Stimulated activated CD4-positive, alpha-beta T cell treated with anti-CD3 and anti-CD28 coated beads, TNF-alpha, amount 100 ng/mL, for 4 hours (primary cell): ENCODE measurements at regions not wholly inside any gene's neighbourhood (a gene's known extent, or its start where the extent isn't known, plus 50 kb on each side); places are given as distances from the start of the nearest gene placed in this dataset.
"Not testable (repeated sequence)": the region's sequence is repeated elsewhere in the genome, so short reads cannot be mapped to it uniquely, and the experiment has no call there.

Source experiments
- DNase-seq, 3 experiments: peaks; one replicate each; pipeline ENCODE4 v3.0.0-alpha.2; 2020; ENCODE audit warnings: low read depth in 3 of 3

DNA sequence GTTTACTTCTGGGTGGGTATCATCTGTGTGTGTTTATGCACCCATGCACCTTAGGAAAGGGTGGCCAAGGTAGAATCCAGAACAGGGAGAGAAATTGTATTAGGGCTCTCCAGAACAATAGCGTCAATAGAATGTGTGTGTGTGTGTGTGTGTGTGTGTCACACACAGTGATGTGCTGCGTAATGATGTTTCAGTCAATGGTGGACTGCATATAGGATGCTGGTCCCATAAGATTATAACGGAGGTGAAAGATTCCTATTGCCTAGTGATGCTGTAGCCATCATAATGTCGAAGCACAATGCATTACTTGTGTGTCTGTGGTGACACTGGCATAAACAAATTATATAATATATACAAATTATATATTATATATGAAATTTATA is 69.3 kb upstream of the PRR23C start:
- no peak for DNase-seq

DNA sequence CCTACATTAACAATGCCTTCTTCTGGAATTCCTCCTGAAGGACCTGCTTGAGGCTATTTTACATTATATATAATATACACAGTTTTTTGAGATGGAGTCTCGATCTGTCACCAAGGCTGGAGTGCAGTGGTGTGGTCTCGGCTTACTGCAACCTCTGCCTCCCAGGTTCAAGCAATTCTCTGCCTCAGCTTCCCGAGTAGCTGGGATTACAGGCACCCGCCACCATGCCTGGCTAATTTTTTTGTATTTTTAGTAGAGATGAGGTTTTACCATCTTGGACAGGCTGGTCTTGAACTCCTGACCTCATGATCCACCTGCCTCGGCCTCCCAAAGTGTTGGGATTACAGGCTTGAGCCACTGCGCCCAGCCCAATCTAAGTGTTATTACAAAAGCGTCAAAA is 71.9 kb upstream of the PRR23C start:
- not testable (repeated sequence) for DNase-seq

DNA sequence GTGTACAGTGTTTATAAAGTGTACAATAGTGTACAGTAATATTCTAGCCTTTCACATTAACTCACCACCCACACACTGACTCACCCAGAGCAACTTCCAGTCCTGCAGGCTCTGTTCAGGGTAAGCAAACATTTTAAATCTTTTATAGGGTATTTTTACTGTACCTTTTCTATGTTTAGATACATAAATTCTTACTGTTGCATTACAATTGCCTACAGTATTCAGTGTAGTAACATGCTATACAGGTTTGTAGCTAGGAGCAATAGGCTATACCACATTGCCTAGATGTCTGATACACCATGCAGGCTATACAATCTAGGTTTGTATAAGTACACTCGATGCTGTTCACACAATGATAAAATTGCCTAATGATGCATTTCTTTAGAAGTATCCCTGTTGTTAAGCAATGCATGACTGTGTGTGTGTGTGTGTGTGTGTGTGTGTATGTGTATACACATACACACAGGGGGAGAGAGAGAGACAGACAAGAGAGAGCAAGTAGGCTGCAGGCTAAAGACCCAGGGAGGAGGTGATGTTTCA is 72.5 kb upstream of the PRR23C start:
- no peak for DNase-seq

DNA sequence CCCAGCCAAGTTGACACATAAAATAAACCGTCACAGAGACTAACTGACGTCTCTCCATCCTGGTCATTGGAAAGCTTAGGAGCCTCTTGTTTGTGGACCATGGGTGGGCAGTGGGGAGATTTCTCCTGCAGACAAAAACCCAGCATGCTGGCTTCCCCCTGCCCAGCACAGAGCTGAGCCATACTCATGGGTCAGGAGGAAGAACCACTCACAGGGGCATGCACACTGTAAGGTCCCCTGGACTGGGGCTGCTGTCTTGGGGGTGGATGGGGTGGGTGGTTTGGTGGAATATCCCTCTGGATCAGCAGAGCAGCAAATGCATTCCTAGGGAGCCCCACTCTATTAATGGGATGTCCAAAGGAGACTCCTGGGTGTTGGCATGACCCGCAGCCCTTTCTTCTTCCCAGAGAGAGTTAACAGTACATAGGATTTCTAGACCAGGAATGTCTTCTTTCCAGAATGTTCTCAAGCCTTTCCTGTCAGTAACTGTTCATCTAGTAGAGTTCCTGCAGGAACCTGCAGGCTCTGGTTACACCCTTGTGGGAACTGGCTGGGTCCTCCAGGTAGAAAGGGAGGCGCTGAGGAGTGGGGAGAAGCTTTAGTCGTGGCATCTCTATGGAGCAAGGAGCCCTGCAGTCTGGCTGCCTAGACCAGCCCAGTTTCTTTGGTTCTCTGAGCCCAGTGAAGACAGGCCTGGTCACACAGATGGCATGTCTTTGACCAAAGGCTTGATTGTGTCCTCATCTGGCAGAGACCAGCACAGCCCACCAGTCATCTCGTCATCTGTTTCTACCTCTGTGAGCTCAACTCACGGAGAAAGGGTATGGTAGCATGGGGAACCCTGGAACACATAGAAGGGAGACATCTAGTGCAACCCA is 73.4 kb upstream of the PRR23C start:
- DNase-seq: no peak

DNA sequence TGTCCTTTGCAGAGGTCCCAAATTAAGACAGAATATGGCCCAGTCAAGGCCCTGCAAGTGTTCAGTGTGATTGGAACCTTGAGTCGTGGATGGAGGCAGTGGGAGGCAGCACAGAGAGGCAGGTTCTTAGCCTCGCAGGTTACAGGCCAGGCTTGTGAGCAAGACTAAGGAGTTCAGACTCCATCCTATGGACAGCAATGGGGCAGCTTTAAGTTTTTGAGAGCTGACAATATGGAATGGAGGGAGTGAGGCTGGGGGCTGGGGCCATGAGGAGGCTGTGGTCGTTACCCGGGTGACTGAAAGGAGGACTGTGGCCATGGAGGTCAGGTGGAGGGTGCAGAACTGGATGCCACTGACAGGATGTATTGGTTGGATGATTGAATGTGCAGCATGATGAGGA is 74.1 kb upstream of the PRR23C start:
- no peak for DNase-seq

DNA sequence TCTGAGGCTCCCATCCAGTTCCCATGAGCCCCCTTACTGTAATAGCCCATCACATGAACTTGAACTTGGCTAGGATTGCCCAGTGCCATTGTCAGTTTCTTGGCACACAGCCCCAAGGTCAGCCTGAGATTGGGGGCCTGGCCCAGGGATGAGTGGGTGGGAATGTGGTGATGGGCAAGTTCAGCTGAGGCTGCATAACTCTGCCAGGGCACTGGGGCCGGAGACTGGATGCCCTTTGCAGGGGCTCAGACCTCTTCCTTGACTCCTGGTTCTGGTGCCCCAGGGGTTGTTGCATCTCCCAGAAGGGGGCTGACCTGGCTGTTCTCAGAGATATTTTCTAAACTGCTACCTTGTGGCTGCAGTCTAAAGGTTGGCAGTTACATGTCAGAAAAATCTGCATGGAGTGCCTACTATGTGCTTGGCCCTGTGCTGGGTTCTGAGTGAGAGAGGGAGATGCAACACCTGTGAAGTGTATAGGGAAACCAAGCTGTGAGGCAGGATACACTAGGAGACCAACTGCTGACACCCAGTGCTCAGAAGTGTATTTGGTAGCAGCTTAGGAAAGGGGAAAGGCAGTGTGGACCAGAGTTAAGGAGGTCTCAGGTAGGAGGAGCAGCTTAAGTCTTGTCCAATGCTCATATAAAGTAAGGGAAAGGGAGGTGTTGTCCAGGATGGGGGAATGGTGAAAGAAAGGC is 74.8 kb upstream of the PRR23C start:
- DNase-seq: no peak

DNA sequence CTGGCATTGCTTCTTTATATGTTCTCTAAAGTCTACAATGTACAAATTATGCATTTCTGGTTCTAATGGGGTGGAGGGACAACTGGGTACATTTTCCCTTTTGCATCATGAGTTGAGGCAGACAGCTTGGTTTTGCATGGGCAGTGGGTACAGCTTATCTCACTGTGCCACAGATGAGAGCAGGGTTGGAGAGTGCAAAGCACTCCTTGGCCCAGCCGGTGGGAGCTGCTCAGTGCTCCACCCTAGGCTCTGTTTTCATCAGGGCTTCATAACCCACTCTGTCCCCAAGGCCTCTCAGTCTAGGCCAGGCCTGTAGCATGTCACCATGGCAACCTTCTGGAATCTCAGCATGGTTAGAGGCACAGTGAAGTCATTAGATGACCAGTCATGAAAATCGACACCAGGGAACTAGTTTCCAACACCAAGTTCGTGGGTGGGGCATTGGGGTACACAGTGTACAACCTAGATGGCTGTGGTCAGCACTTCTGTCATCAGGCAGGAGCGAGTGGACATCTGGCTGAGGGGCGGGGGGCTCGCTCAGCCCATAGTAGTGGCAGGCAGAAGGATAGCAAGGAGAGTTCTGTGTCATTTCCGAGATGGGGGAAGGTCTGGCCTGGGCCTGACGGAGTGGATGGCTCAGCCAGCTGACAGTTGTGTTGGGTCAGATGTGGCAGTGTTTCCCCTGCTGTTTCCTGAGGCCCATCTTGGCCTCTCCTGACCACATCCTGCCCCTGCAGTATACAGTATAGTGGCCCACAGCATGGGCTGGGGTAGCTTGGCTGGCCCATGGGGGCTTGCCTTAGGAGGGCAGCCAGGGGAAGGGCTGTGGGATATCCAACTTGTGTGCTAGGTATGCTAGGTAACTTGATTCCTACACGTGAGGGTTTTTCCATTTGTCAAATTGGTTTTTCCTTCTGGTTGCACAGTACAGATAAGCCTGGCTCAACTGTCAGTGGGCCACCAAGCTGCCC is 75.7 kb upstream of the PRR23C start:
- DNase-seq: no peak

DNA sequence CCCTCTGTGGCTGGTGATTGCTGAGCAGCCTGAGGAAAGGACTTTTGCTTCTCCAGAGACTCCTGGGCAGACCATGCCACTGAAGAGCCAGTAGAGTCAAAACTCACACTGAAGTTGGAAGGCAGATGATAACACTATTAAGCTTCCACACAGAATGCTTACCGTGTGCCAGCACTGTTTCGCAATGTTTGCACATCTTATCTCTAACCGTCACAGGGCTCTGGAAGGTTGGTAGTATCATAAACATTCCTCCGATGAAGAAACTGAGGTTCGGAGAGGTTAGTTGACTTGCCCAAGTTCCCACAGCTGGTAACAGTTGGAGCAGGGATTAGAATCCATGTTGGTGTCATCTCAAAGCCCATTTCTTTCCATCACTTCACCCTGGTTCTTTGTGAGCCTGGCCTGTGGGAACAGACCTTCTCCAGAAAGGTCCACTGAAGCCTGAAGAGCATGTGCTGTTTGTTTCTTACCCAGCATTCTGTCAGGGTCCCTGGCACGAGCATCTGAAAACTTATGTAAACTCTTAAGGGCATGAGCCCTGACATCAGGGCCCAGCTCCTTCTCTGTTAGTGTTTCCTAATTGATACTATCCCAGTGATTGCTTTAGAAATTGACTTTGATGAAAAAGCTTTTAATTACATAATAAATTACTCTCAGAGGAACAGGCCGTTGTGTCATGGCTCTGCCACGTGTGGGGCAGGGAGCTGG is 77.0 kb upstream of the PRR23C start:
- DNase-seq: no peak

DNA sequence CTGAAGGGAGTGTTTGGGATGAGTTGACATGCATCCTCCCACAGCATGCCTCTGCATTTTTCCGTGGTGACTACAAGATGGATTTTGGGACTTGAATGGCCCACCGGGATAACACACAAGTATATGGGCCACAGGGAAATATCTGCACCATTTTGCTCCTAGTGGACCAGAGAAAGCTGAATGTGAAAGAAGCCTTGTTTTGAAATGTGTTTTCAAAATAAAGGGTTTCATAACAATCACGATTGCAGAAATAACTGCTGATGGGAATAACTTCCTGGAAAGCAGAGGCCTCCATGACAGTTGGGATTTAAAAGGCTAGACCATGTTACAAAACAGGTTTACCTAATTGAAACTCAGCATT is 77.5 kb upstream of the PRR23C start:
- DNase-seq: no peak

DNA sequence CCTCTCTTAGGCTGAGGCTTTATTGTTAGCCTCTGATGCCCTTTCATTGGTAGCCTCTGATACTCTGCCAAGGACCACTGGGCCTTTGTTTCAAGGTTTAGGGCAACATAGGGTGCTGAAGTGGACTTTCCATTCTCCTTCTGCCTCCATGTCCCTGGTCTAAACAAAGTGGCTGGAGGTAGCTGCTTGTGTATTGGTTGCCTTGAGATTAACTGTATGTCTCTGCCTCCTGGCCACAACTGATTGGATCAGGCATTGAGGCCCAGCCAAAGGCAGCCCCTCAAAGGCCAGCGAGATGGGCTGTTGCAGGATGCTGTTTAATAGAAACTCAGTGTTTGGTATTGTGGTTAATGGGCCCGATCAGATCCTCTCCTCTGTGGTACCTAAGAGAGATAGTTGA is 77.9 kb upstream of the PRR23C start:
- no peak for DNase-seq

DNA sequence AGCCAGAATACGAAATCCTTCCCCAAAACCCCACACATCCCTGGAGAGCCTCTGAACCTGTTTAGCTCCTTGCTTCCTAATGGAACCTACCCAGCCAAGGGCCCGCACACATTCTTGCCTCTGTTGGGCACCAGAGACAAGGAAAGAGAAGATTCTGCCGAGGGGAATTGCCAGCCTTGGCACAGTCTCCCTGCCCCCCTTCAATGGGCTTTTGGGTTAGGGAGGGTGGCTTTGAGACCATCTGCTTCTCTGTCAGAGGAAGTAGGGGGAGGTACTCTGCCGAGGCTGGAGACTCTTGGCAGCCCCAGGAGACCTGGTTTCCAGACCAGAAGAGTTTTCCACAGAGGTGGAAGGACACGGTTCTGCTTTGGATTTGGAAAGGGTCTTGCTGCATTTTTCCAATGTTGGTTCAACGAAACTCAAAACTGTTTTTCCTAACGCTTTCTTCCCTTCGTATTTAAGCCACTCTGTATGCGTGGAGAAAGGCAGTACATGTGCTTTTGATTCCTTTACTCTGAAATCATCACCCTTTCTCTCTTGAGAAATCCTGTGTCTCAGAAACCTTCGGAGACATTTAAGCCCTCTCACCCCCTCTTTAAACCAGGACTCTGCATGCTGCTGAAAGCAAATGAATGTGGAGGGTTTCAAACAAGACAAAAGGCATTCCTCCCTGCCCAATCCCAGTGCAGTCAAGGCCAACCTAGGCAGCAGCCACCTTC is 78.8 kb upstream of the PRR23C start:
- DNase-seq: no peak

DNA sequence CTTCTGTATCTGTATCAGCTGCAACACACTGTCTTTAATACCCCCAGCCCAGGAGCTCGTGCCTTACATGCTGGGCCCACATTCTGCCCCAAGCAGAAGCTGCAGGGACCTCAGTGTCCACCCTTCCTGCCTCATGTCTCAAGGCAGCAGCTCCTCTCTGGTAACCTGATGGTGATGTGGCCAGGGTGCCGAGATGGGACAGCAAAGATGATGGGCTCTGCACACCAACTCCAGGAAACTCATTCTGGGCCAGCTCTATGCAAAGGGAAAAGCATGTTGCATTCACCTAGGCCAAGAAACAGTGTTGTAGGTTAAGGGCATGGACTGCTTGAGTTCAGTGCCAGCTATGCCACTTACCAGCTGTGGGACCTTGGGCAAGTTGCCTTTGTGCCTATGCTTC is 79.5 kb upstream of the PRR23C start:
- DNase-seq: no peak

DNA sequence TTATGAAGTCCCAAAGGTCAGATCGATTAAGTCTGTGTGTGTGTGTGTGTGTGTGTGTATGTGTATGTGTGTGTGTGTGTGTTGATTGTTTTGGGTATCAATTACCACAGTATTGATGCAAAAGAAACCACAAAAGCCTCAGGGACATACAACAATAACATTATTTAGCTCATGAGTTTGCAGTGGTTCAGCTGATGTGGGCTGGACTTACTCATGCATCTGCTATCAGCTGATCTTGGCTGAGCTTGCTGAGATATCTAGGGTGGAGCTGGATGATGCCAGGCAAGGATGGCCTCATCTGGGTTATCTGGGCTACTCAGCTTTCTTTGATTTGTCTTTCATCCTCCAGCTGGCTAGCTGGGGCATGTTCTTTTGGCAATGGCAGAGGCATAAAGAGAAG is 82.4 kb upstream of the PRR23C start:
- DNase-seq: no peak

DNA sequence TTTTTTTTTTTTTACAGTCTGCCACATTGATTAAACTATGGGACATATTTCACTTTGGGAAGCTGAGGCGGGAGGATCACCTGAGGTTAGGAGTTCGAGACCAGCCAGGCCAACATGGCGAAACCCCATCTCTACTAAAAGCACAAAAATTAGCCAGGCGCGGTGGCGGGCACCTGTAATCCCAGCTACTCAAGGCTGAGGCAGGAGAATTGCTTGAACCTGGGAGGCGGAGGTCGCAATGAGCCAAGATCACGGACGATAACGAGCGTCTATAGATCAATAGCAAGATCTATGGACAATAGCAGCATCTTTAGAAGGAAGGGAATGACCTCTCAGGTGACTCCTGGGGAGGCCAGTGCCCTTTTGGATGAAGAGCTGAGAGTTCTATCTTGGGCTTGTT is 82.9 kb upstream of the PRR23C start:
- not testable (repeated sequence) for DNase-seq

DNA sequence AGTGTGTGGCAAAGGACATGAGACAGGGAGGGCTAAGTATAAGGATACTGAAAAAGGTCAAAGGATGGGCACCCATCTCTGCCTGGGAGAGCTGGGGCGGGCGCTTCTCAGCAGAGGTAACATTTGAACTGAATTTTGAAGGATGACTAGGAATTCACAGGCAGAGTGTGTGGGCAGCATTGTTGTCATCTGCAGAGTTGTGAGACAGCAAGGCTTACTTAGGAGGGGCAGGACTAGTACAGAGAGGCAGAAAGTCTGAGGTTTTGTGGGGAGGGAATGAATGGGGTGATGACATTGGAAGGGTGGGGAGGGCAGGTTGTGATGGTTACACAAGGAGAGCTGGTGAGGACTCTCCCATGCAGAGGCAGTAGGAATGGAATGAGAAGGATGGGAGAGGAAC is 84.1 kb upstream of the PRR23C start:
- no peak for DNase-seq

DNA sequence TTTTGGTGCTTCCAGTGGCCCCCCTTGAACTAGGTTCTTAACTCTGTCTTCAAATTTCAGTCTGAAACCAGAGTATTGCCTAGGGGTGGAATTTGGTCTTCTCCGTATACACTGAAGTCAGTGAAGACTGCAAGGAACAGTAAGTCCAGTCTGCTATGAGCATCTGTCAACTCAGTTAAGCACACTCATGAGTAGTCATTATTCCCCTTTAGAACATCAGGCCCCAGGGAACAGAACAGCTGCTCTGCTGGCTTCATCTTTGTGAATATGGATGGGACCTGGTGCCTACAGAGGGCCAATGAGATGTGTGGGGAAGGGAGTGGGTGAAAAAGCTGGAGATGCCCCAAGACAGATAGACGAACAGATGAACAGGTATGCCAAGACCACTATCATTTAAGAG is 85.2 kb upstream of the PRR23C start:
- no peak for DNase-seq

DNA sequence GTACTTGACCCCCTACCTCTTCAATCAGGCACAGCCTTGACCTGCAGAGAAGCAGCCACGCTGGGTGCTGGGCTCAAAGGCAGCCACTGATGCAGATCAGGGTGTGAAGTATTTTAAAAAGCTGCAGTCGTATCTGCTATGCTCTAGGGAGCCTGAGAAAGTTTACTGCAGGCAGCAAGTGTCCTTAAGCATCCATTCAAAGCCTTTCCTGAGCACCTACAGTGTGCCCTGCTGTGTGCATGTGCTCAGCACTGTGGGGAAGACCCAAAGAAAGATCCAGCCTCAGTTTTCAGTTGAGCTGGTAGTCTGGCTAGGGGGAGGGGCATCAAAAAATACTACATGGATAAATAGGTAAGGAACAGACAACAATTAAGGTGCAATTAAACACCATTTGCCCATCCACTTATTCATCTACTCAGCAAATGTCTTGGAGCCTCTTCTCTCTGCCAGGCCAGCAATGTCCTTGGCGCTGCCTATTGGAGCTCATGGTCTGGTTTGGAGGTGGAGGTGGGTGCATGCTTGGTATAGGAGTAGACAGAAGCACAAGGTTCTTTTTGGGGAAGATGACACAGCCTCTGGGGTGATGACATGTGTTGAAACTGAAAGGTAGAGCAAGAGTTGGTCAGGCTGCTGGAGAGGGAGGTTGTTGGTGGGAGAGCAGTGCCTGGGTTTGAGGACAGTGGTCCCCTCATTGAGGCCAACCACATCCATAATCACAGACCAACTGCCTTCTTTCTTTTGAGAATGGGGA is 85.9 kb upstream of the PRR23C start:
- DNase-seq: no peak

DNA sequence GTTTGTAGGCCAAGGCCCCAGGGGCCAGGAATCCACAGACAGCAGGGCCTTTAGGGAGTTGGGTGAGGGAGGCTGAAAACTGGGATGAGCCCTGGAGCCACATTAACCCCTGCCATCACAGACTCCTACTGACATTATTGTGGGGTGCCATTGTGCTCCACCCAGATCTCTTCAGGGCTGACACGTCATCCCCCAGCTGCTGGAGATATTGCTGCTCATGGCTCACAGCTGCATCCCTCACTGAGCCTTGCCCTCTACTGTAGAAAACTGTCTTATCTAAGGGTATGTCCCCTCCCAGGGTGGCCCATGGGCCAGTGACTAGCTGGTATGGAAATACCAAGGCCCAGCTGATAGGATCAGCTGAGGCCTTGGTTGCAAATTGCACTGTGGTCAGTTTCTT is 87.3 kb upstream of the PRR23C start:
- no peak for DNase-seq

DNA sequence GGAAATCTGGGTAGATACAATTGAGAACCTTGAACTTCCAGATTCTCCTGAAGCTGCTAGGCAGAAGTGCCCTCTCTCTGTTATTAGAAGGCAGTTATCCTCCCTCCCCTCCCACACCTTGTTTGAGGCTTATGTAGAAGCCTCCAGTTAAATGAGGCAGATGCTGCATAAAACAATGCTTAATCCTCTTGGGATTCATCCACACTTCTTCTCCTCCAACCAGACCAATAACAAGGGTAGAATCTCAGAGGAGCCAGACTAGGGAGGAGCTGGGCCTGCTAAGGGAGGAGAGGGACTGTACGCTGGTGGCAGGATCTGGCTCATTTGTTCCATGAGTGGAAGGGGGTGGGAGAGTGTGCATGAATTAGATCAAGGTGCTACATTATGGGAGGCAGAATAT is 88.3 kb upstream of the PRR23C start:
- DNase-seq: no peak
